HepG2 (cell line): ENCODE measurements at regions not wholly inside any gene's neighbourhood (a gene's known extent, or its start where the extent isn't known, plus 50 kb on each side); places are given as distances from the start of the nearest gene placed in this dataset.

ENCODE experiments used
- ATAC-seq: fragments of 200-7000 bp; cut with Tn5 transposase; 3 replicates; pipeline ENCODE4 v1.9.1; 2020; ENCODE audit warnings: mild to moderate bottlenecking, moderate library complexity
- BruUV-seq: library from RNA; stranded (reverse); fragments of 400-500 nt; replicated peaks from 2 replicates; lab custom pipeline; 2021; lab: Mats Ljungman, UMichigan
- CTCF ChIA-PET: fragments of 300-600 bp; formaldehyde crosslinking; extraction: SDS; loops from one replicate; lab custom pipeline; 2021; ENCODE audit warnings: low total read pairs, inconsistent platforms, low intra/inter-chr PET ratio; lab: Yijun Ruan, JAX
- POLR2A ChIA-PET: fragments of 350-600 bp; sonication (Branson Sonifier 250); formaldehyde crosslinking; loops from one replicate; lab custom pipeline; 2020; ENCODE audit warnings: antibody characterized with exemption, inconsistent platforms; lab: Yijun Ruan, JAX
- DNase-seq: peaks from one replicate; pipeline ENCODE4 v3.0.0-alpha.2; 2015; ENCODE audit warnings: low spot score
- FAIRE-seq: peaks from 3 replicates; lab custom pipeline; 2011; peaks lifted over from hg19 to GRCh38; lab: Jason Lieb, UNC
- H2AFZ ChIP-seq: one replicate; pipeline ENCODE4 v1.6.1; 2011; ENCODE audit warnings: low read length, inconsistent platforms
- H3K27ac ChIP-seq: fragments of 300-600 bp; 3 replicates; pipeline ENCODE4 v1.8.0; 2011; ENCODE audit warnings: mixed run types, mild to moderate bottlenecking, mixed read lengths, low read length, inconsistent platforms; ENCODE audit not compliant: insufficient read depth; ENCODE audit errors: extremely low read length
- H3K27me3 ChIP-seq, 2 experiments: fragments of 200-600 bp in 1 of 2; 2 replicates in 1 of 2; 3 replicates in 1 of 2; pipeline versions ENCODE4 v1.6.0 to v1.8.0; 2011; ENCODE audit warnings: low read length in 2 of 2, mild to moderate bottlenecking in 2 of 2, moderate library complexity in 2 of 2, inconsistent platforms in 1 of 2; ENCODE audit not compliant: insufficient read depth in 2 of 2, control insufficient read depth in 1 of 2
- H3K36me3 ChIP-seq, 2 experiments: fragments of 200-600 bp in 1 of 2; replicated peaks in 1 of 2; 2 replicates in 1 of 2; 3 replicates in 1 of 2; pipeline versions ENCODE4 v1.5.1 to v1.8.0; 2011; ENCODE audit warnings: low read length in 2 of 2, inconsistent platforms in 1 of 2; ENCODE audit not compliant: insufficient read depth in 2 of 2, control insufficient read depth in 1 of 2
- H3K4me1 ChIP-seq: 2 replicates; pipeline ENCODE4 v1.5.1; 2012; ENCODE audit warnings: low read length, inconsistent platforms; ENCODE audit not compliant: insufficient read depth
- H3K4me2 ChIP-seq: 2 replicates; pipeline ENCODE4 v1.6.0; 2011; ENCODE audit warnings: low read depth, low read length, inconsistent platforms
- H3K4me3 ChIP-seq, 3 experiments: fragments of 200-600 bp in 1 of 3; sonication (generic), shearing (Covaris generic) in 1 of 3; replicated peaks in 1 of 3; 2 replicates each; pipeline ENCODE4 v1.5.1; 2011 to 2016; ENCODE audit warnings: low read length in 3 of 3, inconsistent platforms in 2 of 3, low read depth in 2 of 3, mild to moderate bottlenecking in 2 of 3, control low read depth in 1 of 3, mixed read lengths in 1 of 3; ENCODE audit not compliant: insufficient read depth in 1 of 3
- H3K79me2 ChIP-seq: one replicate; pipeline ENCODE4 v1.6.1; 2011; ENCODE audit warnings: low read length, inconsistent platforms; ENCODE audit not compliant: insufficient read depth
- H3K9ac ChIP-seq: 2 replicates; pipeline ENCODE4 v1.6.0; 2011; ENCODE audit warnings: mild to moderate bottlenecking, low read depth, low read length, inconsistent platforms; ENCODE audit not compliant: insufficient read depth
- H3K9me3 ChIP-seq: 2 replicates; pipeline ENCODE4 v1.5.1; 2012; ENCODE audit warnings: mild to moderate bottlenecking, low read length
- H4K20me1 ChIP-seq: 2 replicates; pipeline ENCODE4 v1.6.0; 2011; ENCODE audit warnings: inconsistent platforms, mild to moderate bottlenecking, low read length, moderate library complexity; ENCODE audit not compliant: insufficient read depth
- ARNT ChIP-seq: fragments of 450-650 bp; IDR thresholded peaks from 2 replicates; pipeline ENCODE4 v1.6.1; 2017
- EHMT2 ChIP-seq: fragments of 200-600 bp; sonication (generic); IDR thresholded peaks from 2 replicates; pipeline ENCODE4 v1.7.0; 2017; ENCODE audit warnings: antibody characterized with exemption, low read depth, low read length, borderline replicate concordance
- HIVEP1 ChIP-seq: sonication (generic); formaldehyde crosslinking; IDR thresholded peaks from 2 replicates; pipeline ENCODE4 v1.4.0; 2020; ENCODE audit warnings: mild to moderate bottlenecking, missing genetic modification reagents
- PATZ1 ChIP-seq: sonication (generic); formaldehyde crosslinking; IDR thresholded peaks from 2 replicates; pipeline ENCODE4 v1.4.0; 2020; ENCODE audit warnings: missing genetic modification reagents
- SALL2 ChIP-seq: sonication (generic); formaldehyde crosslinking; IDR thresholded peaks from 2 replicates; pipeline ENCODE4 v1.8.1; 2023; ENCODE audit warnings: mild to moderate bottlenecking, missing genetic modification reagents, inconsistent platforms
- SOX5 ChIP-seq: IDR thresholded peaks from 2 replicates; pipeline ENCODE4 v1.6.1; 2016; ENCODE audit warnings: borderline replicate concordance
- ZFP41 ChIP-seq: sonication (generic); formaldehyde crosslinking; IDR thresholded peaks from 2 replicates; pipeline ENCODE4 v1.4.0; 2020; ENCODE audit warnings: mild to moderate bottlenecking, missing genetic modification reagents, borderline replicate concordance
- ZNF446 ChIP-seq: sonication (generic); formaldehyde crosslinking; IDR thresholded peaks from 2 replicates; pipeline ENCODE4 v1.5.0; 2020; ENCODE audit warnings: mild to moderate bottlenecking, missing genetic modification reagents
- ZNF451 ChIP-seq: sonication (generic); formaldehyde crosslinking; IDR thresholded peaks from 2 replicates; pipeline ENCODE4 v1.5.0; 2020; ENCODE audit warnings: mild to moderate bottlenecking, missing genetic modification reagents
- ZNF614 ChIP-seq: IDR thresholded peaks from 2 replicates; pipeline ENCODE4 v1.6.1; 2018; ENCODE audit warnings: missing biosample characterization, missing genetic modification reagents, inconsistent platforms, borderline replicate concordance
- ZNF75D ChIP-seq: sonication (generic); formaldehyde crosslinking; IDR thresholded peaks from 2 replicates; pipeline ENCODE4 v1.8.1; 2023; ENCODE audit warnings: missing genetic modification reagents, mild to moderate bottlenecking, borderline replicate concordance
- ZNF780A ChIP-seq: sonication (generic); formaldehyde crosslinking; IDR thresholded peaks from 2 replicates; pipeline ENCODE4 v1.8.0; 2022; ENCODE audit warnings: mild to moderate bottlenecking, missing genetic modification reagents, moderate library complexity
- WGBS: methylation state at CpG from one replicate; pipeline ENCODE4 v1.1.6; 2017; ENCODE audit warnings: low lambda C conversion rate; 5-methylcytosine and 5-hydroxymethylcytosine counted together
- in situ Hi-C: cut with HindIII; loops from 2 replicates; pipeline ENCODE4 v1.10.0; 2017; ENCODE audit warnings: low pct_unique_long_range_greater_than_20kb; ENCODE audit not compliant: extremely low pct_ligation_motif_present
- intact Hi-C: fragments of 100-400 bp; cut with micrococcal nuclease; formaldehyde crosslinking; loops from one replicate; pipeline ENCODE4 v1.10.0; 2022; ENCODE audit not compliant: unreplicated experiment

DNA sequence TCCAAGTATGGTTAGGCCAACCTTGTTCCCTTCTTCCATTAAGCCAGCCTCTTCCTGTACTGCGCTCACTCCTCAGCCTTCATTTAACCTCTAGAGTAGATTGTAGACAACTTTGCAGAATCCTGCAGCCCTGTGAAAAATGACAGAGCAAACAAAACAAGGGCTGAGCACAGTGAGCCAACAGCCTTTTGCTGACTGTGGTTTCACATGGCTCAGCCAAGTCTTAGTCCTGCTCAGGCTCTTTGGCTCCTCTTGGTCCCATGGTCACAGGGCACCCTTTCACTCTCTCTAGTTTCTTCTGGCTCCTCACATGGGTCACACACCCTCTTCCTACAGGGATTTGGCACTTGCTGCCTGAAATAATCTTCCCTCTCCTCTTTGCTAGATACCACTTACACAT, 900.3 kb downstream of the CCSER2 start:
- Histone ChIP-seq H3K27me3 (no peaks in the 10 kb centered on the region), H3K27ac (no peak overlapping the region), H4K20me1 (no peaks in the 10 kb centered on the region), H3K36me3 (no peaks in the 10 kb centered on the region), H3K9ac (no peak overlapping the region), H3K4me3 (no peak overlapping the region)
- POLR2A ChIA-PET, result no interaction called here
- intact Hi-C loops, result no loop called here
- in situ Hi-C loops, result no loop called here
- FAIRE-seq (no peak), DNase-seq (no peak), ATAC-seq (no peak)
- 47% methylated on average over 1 of the region's 1 CpG for WGBS
- TF ChIP-seq HIVEP1 (no peak), ZNF780A (CRISPR knock-in tag) (no peak), ZNF446 (CRISPR knock-in tag) (no peak), SOX5 (CRISPR knock-in tag) (no peak), ZFP41 (CRISPR knock-in tag) (no peak), ZNF75D (CRISPR knock-in tag) (no peak), ZNF614 (CRISPR knock-in tag) (no peak), EHMT2 (no peak), ARNT (no peak), ZNF451 (no peak), PATZ1 (CRISPR knock-in tag) (no peak), SALL2 (CRISPR knock-in tag) (no peak)
- TF ChIP-seq, all 625 proteins: peak for 0
- Histone ChIP-seq H2AFZ (no peak overlapping the region), H3K4me1 (no peaks in the 10 kb centered on the region), H3K79me2 (no peaks in the 10 kb centered on the region), H3K4me2 (no peak overlapping the region), H3K9me3 (no peaks in the 10 kb centered on the region)
- CTCF ChIA-PET, result no interaction called here
- no TSS peak for BruUV-seq
